Right lobe of liver (tissue), 4 donors: ENCODE measurements at regions not wholly inside any gene's neighbourhood (a gene's known extent, or its start where the extent isn't known, plus 50 kb on each side); places are given as distances from the start of the nearest gene placed in this dataset.

Experiments
- CTCF ChIP-seq, 4 donors: fragments of 200-600 bp in 3 of 4; fragments of 450-650 bp in 1 of 4; IDR thresholded peaks; one replicate each; pipeline versions ENCODE4 v1.5.1 to v1.8.0; 2016 to 2022; ENCODE audit warnings: antibody characterized with exemption in 4 of 4, mild to moderate bottlenecking in 2 of 4
- POLR2A ChIP-seq: fragments of 450-650 bp; IDR thresholded peaks from one replicate; pipeline ENCODE4 v1.6.1; 2017; ENCODE audit warnings: antibody characterized with exemption, mild to moderate bottlenecking
- donor health status: DM: no; HTN: no; CAD: no.
- donor health status: DM: no; HTN: no; CAD: no.
- donor health status: DM: no; HTN: yes; CAD: no.

GRCh38 chr1:194164755-194165154, 978.3 kb upstream of the B3GALT2 start:
- TF ChIP-seq POLR2A (no peak), CTCF (IDR thresholded peaks at IDR 0.05) (no peak)
